NCI-H2196 treated with DMSO at 0.1 percent for 48 hours (cell line): ENCODE measurements at regions not wholly inside any gene's neighbourhood (a gene's known extent, or its start where the extent isn't known, plus 50 kb on each side); places are given as distances from the start of the nearest gene placed in this dataset.
A peak's percentile ranks its signal among the peaks of the same experiment; 100 is the strongest.

Experiments used
- DNase-seq: peaks from one replicate; lab custom pipeline; 2025; ENCODE audit not compliant: unreplicated experiment; lab: John Stamatoyannopoulos, UW

DNA sequence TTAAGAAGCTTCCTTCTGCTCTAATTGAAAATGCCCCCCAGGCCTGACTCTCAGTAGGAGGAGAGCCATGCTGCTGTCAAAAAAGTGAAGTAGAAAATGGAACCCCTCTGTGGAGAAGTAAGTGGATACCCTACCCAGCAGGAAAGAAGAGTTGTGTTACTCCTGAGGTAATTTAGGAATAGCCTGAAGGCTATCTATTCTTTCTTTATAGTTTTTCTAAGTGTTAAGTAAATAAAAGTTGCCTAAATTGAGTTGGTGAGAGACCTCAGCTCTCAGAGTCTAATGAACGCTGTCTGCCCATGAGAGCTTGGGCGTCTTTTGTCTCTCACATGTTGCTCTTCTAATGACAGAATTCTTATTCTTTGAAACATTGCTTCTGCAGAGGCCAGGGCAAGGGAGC, 116.2 kb downstream of the NSUN3 start:
- no peak for DNase-seq

DNA sequence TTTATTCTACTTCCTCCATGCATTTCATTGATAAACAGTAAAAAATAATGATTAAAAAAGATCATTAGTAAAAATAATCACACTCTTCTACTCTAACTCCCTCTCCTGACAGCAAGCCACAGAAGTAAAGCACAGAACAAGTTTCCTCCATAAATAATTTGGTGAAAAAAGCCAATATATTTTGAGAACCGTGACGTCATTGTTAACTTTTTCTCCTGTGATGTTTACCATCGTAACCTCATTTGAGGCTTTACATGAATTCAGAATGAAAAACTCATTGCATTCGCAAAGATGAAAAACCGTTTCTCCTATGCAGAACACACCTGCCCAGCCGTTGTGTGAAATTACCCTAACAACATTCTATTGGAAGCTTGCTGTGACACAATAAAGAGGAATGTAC, 120.7 kb downstream of the NSUN3 start:
- DNase-seq = no peak

DNA sequence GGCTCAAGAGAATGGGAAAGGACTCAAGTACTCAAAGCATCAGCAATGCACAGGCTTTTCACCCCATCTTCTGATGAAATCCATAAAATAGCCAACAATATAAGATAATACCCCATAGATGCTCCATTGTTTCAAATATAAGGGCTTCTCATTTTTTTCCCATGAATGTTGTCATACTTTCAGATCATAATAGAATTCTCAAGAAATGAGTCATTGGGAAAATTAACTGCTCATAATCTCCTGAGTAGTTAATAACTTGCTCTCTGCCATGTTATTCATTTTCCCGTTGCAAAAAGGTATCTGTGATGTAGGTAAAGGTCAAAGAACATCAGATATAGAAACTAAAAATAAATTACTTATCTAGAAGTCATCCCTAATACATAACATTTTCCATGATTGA, 121.9 kb downstream of the NSUN3 start:
- no peak for DNase-seq

DNA sequence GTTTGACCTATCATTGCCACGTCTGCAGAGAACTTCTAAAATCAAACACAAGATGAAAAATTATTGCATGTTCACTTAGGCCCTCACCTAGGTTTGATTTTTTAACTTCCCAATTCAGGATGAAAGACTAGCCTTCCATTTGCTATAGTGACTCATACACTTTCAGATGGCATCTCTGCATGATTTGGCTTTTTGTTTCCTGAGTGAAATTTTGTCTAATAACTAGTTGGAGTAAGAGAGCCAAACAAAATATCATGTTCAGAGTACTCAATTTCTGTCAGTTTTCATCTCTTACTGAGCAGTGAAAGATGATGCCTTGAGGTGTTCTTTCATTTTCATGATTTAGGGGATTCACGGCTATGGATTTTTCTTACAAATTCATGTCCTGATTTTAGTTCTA, 122.9 kb downstream of the NSUN3 start:
- DNase-seq = no peak

DNA sequence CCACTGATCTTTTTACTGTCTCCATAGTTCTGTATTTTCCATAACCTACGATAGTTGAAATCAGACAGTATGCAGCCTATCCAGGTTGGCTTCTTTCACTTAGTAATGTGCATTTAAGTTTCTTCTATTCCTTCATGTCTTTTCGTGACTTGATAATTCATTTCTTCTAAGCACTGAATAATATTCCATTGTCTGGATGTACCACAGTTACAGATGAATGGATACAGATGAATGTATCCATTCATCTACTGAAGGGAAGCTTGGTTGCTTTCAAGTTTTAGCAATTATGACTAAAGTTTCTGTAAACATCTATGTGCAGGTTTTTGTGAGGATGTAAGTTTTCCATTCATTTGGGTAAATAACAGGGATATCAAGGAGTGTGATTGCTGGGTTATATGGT, 124.8 kb downstream of the NSUN3 start:
- no peak for DNase-seq

DNA sequence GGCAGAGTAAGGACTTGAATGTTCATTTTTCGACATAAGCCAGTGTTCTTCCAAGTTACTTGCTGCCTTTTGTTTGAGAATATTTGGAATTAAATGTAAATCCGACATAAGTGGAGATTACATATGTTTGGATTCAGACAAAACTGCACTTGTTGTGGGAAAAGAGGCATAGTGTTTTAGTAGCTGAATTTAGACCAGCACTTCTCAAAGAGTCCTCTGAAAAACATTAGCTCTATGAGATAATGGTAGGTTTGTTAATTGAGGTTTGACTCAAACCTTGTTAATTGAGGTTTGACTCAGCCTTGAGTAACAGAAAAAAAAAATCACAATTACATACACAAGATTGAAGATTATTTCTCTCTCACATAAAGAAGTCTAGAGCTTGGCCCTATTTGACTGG, 132.5 kb downstream of the NSUN3 start:
- DNase-seq = no peak

DNA sequence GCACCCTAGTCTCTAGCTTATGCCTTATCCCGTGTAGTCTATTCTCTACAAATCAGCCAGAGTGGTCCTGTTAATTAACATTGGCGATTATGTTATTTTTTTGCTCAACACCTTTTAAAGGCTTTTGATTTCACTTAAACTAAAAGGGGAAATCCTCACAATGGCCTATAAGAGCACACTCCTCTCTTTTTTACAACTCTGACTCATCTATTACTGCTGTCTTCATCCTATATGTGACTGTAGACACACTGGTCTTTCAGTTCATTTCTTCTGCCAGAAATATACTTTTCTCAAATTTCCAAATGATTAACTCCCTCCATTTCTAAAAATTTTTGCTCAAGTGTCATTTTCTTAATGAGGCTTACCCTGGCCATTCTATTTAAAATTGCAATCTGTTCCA, 143.4 kb downstream of the NSUN3 start:
- no peak for DNase-seq

DNA sequence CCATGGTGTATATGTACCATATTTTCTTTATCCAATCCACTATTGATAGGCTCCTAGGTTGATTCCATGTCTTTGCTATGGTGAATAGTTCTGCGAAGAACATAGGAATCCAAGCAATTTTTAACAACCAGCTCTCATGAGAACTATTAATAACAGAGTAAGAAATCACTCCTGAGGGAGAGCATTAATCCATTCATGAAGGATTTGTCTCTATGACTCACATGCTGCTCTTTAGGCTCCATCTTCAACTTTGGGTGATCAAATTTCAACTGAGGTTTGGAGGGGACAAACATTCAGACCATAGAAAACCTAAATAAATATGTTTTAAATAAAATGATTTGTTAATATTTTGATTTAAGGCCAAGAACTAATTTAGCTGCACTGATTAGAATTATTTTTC, 147.4 kb downstream of the NSUN3 start:
- no peak for DNase-seq

DNA sequence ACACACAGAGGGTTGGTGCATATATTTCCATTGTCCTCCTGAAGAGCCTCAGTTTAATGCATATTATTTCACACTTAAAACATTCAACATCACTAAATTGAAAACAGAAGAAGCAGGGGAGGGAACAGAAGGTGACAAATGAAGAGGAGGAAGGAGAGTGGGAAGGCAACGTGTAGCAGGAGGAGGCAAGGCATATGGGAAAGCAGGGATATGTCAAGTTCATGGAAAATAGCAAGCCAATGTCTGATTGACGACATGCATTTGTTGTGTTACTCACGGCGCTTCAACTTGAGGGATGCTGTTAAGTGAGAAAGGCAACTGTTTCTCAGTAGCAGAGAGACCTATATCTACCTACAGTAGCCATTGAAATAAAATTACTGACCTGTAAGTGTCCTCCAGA, 154.5 kb downstream of the NSUN3 start:
- DNase-seq = no peak

DNA sequence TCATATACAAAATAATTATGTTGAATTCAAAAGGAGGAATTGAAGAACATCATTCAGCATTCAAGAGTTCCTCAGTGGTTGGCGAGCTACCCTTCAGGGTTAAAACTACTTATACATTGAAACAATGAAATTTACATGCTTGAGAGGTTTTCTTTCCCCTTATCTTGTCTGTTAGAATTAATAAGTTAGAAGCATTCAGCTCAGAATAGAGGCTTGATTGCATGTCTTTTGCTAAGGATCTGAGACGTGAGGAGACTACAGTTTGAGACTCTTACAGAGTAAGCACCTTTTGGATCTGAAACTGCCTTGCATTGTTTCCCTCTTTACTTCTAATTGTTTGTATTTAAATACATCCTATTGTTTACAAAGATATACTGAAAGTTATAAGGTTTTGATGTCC, 157.6 kb downstream of the NSUN3 start:
- no peak for DNase-seq

DNA sequence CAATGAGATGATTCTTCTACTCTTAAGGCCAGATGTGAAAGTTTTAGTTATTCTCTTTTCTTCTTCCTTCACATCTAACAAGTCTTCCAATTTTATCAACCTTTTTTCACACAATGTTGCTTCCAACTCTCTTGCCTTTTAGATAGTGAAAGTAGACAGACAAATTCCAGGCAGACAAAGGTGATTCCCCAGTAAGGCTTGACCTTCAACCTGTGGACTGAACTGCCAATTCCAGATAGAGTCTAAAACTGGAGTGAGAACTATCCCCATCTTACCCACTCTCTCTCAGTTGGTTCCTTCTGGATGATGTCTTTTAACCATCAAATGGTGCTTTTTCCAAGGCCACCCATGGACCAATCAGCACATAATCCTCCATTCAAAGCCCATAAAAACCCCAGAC, 159.0 kb downstream of the NSUN3 start:
- DNase-seq = no peak

DNA sequence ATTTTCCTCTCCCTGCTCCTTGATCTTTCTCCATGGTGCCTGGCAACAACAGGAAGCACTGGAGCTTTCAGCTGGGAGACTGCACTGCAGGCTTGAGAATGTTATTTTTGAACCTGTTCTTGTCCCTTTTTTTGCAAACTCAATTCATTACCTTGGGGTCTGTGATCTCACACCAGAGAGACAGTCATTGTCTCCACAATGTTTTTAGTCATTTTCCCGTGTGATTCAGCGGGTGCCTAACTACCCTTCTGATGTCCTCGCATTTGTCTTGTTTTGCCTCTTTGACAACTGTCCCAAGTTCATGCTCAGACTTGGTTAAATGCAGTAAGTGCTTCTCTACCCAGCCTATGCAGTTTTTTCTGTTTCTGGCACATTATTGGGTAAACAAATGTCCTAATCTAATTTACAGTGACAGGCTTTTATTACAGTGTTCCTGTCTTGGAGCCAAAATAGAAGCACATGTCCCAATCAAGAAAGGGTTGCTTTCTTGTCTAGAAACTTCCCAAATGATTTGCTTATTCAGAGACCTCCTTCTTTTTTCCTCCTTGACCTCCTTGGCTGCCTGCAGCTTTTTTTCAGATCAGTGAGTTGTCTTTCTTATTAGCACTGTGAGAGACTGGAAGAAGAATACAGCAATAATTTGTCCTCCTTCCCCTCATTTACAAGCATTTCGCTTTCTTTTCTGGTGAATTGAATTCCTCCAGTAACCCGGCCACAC, 162.4 kb downstream of the NSUN3 start:
- DNase-seq = no peak

DNA sequence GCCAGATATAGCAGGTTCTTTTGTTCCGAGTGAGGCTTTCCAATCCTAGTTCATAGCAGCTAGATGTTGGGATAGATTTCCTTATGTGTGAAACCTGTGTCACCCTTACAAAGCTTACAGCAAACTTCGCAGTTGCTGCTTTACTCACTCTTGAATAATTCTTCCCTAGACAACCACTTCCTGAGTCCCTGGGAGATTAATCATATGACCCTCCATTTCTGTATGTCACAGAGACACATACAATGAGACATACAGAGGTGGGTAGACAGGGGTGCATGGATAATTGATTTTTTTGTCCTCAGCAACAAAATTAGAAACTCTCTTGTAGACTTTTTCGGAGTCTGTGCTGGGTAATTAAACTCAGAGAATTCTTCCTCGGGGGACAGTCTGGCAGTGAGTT, 163.2 kb downstream of the NSUN3 start:
- no peak for DNase-seq

DNA sequence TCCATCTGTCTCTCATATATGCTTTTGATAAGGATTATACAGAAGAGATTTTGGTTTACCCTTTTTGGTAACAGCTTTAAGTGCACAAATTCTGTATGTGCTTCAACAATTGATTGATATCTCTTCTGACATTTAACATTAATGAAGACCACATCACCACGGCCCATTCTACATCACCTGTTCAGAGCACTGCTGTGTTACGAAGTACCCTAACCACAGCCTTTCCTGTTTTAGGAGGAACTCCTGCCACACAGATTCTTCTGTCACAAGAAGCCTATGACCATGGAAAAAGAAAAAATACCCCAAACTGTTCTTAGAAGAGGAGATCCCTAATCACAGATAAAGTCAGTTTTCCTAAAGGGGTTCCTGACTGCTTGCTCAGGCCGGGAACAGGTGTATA, 170.1 kb downstream of the NSUN3 start:
- no peak for DNase-seq

DNA sequence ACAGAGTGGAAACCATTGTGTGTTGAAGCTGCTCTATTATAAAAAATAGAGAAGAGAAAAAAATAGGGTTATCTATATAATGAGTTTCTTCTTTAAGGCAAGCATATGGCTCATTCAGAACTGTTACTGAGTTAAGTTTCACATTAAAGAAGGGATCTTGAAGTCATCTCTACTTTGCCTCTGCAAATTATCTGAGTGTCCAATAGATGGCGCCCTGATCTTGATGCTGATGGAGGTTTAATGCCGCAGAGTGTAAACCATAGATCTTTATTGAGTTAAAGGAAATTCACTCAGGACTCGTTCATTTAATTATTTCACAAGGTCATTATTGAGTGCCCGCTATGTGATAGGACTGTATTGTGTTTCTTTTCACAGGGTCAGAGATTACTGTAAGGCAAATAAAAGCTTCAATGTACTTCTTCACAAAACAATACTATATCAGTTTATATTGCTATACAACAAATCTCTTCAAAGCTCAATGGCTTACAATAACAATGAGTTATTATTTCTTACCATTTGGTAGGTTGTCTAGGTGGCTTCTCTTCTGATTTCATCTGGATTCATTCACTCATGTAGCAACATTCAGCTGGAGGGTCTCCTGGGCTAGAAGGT, 171.4 kb downstream of the NSUN3 start:
- peak; percentile 16 for DNase-seq

DNA sequence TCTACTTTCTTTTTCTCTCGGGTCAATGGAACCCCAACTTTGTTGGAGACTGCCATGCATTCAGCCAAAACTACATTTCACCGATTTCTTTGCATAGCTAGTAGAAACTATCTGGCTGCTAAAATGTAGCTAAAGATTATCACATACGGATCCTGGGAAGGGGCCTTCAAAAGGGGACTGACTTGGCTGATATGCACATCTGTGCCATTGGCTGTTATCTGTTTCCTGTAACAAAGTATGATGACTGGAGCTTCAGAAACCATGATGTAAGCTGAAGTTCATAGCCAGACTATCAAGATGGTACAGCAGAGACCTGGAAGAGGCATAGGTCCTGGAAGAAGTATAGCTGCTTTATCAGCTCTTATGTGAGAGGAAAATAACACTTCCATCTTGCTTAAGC, 179.1 kb downstream of the NSUN3 start:
- DNase-seq = no peak

DNA sequence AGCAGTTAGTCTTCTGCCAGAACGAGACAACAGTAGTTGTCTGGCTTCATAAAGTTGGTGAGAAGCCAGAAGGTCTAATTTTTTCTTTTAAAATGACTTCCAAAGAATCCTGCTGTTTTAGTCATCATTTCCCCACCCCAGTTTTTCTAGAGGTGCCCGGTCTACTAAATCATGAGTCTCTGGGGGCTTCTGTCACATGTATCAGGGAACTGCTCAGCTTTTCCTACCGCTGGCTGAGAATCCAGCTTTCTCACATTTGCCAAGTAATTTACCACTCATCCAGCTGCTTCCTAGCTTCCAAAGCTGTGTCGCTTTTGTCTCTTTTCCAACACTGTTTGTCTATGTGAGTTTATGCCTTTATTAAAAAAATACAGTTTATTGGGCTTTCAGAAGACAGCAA, 183.3 kb downstream of the NSUN3 start:
- DNase-seq = no peak

DNA sequence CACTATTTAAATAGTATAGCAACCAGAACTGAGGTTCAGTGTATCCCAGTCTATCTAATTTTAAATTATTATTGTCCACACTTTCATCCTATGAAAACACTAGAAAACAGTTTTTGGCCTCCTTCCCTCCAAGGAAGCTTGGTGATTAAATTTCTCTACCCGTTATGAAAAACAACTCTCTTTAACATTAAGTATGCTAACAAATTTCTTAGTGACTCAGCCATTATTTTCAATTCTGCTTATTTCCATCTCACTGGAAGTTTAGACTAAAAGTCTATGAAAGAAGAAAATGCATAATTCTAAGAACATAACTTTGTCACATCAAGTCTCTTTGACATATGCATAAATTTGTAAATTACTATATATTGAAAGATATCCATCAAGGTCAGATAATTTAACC, 185.2 kb downstream of the NSUN3 start:
- no peak for DNase-seq

DNA sequence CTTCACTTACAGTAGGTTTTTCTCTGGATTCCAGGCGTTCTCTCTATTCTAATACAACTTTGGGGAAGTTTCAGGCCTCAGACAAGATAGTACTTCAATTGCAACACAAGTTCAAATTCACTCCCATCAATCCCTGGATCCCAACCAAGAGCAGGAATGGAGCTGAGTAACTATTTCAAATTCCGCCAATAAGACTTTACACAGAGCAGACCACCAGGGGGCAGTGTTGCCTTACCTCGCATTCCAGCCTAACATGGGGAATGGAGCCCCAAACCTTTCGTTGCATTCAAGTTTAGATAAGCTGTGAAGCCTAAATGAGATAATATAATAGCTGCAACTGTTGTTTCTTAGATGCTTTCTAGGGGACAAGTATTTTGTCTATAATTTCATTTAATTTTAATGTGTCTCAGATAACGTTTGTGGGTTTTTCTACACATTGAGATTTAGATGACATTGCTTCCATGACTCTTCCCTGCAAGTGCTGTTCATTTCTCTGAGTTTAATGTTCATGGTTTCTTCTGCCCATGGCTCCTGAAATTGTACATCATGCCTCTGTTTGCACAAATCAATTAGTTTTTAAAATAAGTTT, 186.7 kb downstream of the NSUN3 start:
- peak; percentile 16 for DNase-seq

DNA sequence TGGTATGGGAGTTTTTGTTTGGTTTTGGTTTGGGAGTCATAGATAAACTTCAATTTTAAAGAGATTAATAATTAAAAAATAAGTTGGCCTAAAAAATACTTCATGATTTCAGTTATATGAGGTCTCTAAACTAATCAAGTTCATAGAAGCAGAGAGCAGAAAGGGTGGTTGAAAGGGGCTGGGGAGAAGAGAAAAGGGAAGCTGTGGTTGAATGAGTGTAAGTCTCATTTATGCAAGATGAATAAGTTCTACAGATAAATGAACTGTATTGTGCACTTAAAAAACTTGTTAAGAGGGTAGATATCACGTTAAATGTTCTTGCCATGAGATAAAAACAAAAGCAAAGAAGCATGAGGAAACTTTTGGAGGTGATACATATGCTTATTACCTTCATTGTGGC, 188.7 kb downstream of the NSUN3 start:
- no peak for DNase-seq

DNA sequence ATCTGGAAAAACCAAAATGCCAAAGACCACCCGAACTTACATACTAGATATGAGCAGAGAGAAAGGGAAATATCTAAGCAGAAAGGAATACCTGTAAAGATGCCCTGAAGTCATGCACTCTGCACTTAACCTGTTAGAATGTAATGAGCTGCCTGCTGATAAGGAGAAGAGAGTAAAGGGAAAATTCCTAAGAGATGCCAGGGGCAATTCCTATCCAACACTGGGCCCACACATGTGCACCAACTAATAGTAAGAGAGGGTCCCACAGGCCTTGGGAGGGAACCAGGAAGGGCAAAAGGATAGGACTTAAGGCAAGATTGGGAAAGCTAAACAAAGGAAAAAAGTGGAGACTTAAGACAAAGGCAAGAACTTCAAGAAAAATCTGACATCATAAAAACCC, 189.5 kb downstream of the NSUN3 start:
- DNase-seq = no peak

DNA sequence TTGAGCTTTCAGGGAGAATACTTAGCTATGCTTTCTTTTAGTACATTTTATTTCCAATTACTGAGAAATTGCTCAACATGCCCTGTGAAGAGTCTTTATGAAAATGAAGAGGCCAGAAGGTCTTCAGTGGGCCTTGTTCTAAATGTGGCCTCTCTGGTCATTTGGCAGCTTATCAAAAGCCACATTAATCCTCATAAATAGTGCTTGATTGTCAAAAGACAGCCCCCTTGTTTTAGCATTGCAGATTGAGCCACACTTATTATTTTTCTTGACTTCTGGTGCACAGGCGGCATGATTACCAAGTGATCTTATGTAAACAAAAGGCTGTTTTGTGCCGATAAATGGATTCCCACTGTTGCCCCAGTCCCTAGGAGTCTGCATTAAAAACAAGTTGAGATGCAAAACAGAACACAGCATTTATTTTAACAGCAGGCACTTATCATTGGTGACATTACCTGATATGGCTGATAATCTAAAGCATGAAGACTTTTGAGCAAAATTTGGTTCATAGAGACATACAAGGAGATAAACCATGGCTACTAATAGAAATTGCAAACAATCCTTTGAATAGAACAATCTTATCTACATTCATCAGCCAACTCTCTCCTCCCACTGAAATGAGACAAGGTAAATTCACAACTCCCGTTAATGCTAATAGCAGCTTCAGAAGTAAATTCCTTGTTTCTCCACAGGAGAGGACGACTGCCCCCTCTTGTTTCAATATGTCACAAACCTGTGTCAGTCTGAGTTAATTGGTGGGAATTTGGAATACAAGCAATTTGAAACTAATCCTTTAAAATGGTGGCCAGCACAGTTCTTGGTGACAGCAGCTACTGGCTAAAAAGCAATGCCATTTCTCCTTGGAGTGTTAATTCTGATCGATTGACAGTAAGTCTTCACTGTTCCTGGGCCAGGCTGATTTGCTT, 194.3 kb downstream of the NSUN3 start:
- DNase-seq = no peak
